ENCODE measurements at regions not wholly inside any gene's neighbourhood (a gene's known extent, or its start where the extent isn't known, plus 50 kb on each side); places are given as distances from the start of the nearest gene placed in this dataset.
"Not testable (repeated sequence)": the region's sequence is repeated elsewhere in the genome, so short reads cannot be mapped to it uniquely, and the experiment has no call there.

- no peak for DNase-seq
These were observed 63.1 kb downstream of the MATN1 start for GRCh38 chr1:30660241-30660640.

- DNase-seq: no peak
These were observed 63.7 kb downstream of the MATN1 start for GRCh38 chr1:30659702-30660101.

DNA sequence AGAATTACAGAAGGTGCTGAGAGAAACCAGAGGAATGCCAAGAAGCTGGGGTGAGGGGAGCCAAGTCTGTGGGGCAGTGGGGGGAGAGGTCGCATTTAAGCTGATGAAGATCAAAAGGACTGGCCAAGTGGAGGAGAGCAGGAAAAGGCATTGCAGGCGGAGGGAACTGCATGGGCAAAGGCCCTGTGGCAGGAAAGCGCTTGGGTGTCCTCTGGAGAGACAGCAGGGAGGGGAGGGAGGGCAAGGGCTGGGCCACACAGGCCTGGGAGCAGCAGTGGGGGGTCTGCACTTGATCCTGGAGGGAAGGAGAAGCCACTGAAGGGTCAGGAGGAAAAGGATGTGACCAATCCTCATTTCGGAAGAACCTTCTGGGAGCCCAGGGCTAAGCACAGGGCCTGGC lies 65.0 kb downstream of the MATN1 start:
- DNase-seq: not testable (repeated sequence)

DNA sequence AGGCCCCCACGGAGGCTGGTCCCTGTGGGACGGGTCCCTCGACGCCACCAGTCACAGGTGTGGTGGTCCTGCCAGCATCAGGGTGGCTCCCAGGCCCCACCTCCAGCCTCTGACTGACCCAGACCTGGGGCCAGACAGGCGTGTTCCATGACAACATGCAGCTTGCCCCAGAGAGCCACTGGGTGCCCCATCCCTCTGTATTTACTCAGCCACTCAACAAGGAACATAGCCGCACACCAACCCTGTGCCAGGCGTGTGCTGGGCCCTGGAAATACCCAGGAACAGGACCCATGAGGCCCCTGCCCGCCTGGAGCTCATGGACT lies 65.4 kb downstream of the MATN1 start:
- DNase-seq: no peak

GRCh38 chr1:30657131-30658013 lies 66.0 kb downstream of the MATN1 start:
- DNase-seq: no peak

- DNase-seq: no peak
These were observed 67.0 kb downstream of the MATN1 start for GRCh38 chr1:30656171-30656940.

DNA sequence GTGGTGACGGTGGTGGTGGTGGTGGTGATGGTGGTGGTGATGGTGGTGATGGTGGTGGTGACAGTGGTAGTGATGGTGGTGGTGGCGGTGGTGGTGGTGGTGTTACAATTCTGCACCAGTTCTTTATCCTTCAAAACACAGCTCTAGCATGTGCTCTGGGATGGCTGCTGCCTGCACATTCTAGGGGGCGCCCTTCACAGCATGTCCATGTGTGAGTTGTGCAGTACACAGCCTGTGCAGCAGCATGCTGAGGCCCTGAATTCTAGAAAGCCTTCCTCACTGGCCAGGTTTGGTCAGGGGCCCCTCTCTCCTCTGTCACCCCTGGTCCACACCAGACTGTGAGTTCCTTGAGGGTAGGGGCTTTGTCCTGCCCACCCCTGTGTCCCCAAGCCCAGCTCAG lies 67.7 kb downstream of the MATN1 start:
- DNase-seq: no peak

GRCh38 chr1:30654188-30654587 lies 69.2 kb downstream of the MATN1 start:
- no peak for DNase-seq

GRCh38 chr1:30652152-30652841 lies 71.1 kb downstream of the MATN1 start:
- no peak for DNase-seq

- DNase-seq: not testable (repeated sequence)
These were observed 72.0 kb downstream of the MATN1 start for GRCh38 chr1:30651395-30651794.

DNA sequence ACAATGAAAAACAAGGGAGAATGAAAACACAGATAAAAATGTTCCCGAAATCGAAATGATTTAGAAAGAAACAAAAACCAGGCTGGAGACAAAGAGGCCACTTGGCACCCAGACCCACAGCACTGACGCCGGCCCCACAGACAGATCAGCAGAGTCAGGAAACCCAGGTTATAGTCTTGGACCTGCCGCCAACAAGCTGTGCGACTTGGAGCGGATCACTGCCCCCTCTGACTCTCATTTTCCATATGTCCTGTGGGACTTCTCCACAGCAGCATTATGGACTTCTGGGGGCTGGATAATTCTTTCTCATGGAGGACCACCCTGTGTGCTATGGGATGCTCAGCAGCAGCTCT lies 72.4 kb downstream of the MATN1 start:
- no peak for DNase-seq

DNA sequence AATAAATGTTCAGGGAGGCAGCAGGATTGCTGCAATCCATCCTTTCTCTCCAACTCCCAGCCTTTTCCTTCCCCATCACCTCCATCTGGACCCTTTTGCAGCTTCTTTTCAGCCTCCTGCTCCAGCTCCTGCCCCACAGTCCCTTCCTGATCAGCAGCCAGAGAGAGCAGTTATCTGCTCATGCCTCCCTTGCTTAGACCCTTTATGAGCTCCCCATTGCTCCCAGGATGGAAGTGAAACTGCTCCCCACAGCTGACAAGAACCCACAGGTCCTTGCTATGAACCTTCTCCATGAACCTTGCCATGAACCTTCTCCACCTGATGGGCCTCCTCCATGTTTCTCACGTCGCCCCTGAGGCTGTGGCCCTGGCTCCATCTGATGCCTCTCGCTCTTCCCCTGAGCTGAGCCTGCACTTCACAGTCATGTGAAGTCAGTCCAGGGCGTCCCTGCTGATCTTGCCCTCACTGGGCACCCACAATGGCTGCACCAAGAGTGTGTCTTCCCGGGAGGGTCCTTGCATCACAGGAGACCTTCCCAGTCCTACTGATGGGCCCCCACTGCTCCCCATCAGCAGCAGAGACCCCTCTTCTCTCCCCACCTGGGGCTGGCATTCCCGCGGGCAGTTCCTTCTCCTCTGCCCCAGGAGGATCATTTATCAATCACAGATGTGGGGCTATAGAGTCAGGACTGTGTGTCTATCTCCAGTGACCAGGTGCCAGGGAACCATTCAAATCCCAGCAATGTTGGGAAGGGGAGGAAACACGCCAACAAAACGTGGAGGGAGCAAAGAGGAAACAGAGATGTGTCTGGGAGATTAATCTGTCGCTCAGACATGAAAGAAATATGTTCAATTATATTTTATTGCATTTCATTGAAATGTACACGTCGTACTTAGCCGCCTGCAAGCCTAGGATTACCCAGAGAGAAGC lies 73.1 kb downstream of the MATN1 start:
- DNase-seq: no peak

GRCh38 chr1:30649321-30649991 lies 73.9 kb downstream of the MATN1 start:
- no peak for DNase-seq

DNA sequence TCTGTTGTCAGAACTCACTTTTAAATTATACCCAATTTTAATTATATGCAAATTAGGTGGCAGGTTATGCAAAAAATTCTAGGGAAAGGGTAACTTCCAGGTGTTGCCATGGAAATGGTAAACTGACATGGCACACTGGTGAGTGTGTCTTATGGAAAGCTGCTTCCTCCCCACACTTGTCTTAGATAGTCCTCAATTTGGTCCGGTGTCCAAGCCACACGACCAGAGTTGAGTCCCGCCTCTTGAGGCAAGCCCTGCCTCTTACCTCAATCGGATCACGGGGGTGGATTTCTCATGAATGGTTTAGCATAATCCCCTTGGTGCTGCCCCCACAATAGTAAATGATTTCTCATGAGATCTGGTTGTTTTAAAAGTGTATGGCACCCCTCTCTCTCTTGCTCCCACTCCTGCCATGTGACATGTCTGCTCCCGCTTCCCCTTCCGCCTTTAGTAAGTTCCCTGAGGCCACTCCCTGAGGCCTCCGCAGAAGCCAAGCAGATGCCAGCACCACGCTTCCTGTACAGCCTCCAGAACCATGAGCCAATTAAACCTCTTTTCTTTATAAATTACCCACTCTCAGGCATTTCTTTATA lies 74.9 kb downstream of the MATN1 start:
- no peak for DNase-seq

- no peak for DNase-seq
These were observed 77.6 kb downstream of the MATN1 start for GRCh38 chr1:30645807-30646206.

- DNase-seq: no peak
These were observed 80.8 kb downstream of the MATN1 start for GRCh38 chr1:30642391-30643120.

DNA sequence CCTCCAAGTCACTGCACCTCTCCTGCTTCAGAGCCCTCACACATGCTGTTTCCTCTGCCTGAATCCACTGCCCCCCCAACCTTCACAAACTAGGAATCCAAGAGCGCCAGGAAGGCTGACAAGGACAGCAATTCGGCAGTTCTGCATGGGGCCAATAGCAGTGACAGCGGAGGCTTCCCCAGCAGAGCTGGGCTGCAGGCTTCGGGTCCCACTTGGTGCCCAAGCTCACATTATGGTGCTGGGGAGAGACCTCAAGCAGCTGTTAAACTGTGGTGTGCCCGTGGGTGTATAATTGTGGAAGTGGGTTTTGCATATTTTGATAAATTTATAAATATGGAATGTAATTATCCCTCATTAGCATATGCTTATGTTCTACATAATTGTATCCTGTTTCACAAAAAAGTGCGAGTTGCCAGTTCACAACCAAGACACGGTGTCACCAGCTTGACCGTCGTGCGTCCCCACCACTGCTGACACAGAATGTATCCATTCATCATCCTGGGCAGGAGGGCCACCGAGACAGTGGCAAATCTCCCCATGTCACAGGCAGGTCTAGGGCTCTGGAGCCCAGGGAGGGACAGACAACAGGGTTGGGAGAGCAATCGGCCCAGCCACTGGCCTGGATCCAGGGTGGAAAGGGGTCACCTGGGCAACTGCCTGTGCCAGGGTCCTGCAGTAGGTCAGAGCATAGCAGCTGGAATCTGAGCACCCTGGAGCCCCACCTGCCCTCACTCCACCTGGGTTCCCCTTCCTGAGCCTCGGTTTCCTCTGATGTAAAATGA lies 81.6 kb downstream of the MATN1 start:
- DNase-seq: no peak

DNA sequence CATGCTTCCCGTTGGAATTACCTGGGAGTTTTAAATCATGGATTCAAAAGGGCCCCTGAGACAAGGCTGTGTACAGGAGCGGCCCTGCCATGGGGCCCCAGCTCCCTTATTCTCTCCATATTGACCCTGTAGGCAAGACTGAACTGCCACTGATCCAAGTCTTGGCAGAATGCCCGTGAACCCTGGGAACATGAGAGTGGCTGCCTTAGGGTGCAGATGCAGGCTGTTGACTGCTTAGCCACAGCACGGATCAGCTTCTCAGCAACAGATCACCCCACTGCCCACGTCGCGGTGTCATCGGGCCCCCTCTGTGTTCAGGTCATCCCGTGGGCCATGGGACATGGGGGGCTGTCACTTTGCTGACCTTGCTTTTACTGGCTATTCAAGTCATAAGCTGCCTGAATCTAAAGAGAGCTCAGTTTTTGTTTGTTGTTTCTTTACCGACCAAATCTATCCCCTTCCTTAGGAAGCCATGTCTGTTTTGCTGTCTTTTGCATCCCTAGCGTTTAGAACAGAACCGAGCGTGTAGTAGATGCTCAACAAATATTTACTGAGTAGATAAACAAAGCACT lies 83.4 kb downstream of the MATN1 start:
- DNase-seq: no peak

- no peak for DNase-seq
These were observed 84.6 kb downstream of the MATN1 start for GRCh38 chr1:30638811-30639210.

DNA sequence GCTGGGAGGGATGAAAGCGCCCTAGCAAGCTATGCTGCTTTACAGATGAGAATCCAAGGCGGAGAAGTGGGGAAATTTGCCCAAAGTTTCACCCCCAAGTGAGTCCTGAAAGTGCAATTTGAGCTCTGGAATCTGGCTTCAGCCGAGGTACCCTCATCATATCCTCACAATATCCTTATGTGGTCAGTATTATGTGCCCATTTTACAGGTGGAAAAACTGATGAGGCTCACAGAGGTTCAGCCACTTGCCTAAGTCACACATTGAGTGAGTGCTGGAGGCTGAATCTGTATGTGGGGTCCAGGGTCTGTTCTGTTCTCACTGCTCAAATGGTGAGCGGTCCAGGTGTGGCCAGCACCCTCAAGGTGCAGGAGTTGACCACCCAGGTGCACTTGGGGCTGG lies 85.3 kb downstream of the MATN1 start:
- no peak for DNase-seq

Measured in GDM1 (cell line).